ENCODE measurements at regions not wholly inside any gene's neighbourhood (a gene's known extent, or its start where the extent isn't known, plus 50 kb on each side); places are given as distances from the start of the nearest gene placed in this dataset.
A peak's percentile ranks its signal among the peaks of the same experiment; 100 is the strongest.

GRCh38 chr2:43162511-43162776, 64.0 kb downstream of the ZFP36L2 start:
- no peaks in the 10 kb centered on the region for H3K27me3 ChIP-seq (ENCODE audit: control insufficient read depth in 2 of 2, insufficient read depth in 1 of 2, low read length in 1 of 2)
- no peaks in the 10 kb centered on the region for H3K9me3 ChIP-seq (ENCODE audit: control insufficient read depth in 2 of 2, insufficient read depth in 1 of 2, low read length in 1 of 2)
- peaks cover 35 to 72% of the 10 kb centered on the region in 2 donors for H3K4me1 ChIP-seq (ENCODE audit: control insufficient read depth in 2 of 2, insufficient read depth in 2 of 2, low read length in 2 of 2)
- over 99% methylated on average over 4 of the region's 4 CpGs for WGBS
- no peaks in the 10 kb centered on the region for H3K36me3 ChIP-seq (ENCODE audit: control insufficient read depth in 2 of 2, insufficient read depth in 2 of 2, low read length in 1 of 2)
- no peak overlapping the region for H3K27ac ChIP-seq (ENCODE audit: low read depth in 1 of 2, low read length in 1 of 2)
- no peak overlapping the region for H3K4me3 ChIP-seq (ENCODE audit: low read length in 2 of 2)
- DNase-seq (ENCODE audit: low read depth in 6 of 9, low spot score in 9 of 9): no peak

GRCh38 chr2:43161650-43162510, 64.5 kb downstream of the ZFP36L2 start:
- Histone ChIP-seq H3K4me3 (ENCODE audit: low read length in 2 of 2) (no peak overlapping the region), H3K27me3 (ENCODE audit: control insufficient read depth in 2 of 2, insufficient read depth in 1 of 2, low read length in 1 of 2) (no peaks in the 10 kb centered on the region), H3K36me3 (ENCODE audit: control insufficient read depth in 2 of 2, insufficient read depth in 2 of 2, low read length in 1 of 2) (no peaks in the 10 kb centered on the region), H3K4me1 (ENCODE audit: control insufficient read depth in 2 of 2, insufficient read depth in 2 of 2, low read length in 2 of 2) (peaks cover 38 to 76% of the 10 kb centered on the region in 2 donors), H3K9me3 (ENCODE audit: control insufficient read depth in 2 of 2, insufficient read depth in 1 of 2, low read length in 1 of 2) (no peaks in the 10 kb centered on the region), H3K27ac (ENCODE audit: low read depth in 1 of 2, low read length in 1 of 2) (no peak overlapping the region)
- no peak for DNase-seq (ENCODE audit: low read depth in 6 of 9, low spot score in 9 of 9)
- 98% methylated on average over 15 of the region's 15 CpGs for WGBS

- WGBS: 95% methylated on average over 5 of the region's 5 CpGs
- H3K36me3 ChIP-seq (ENCODE audit: control insufficient read depth in 2 of 2, insufficient read depth in 2 of 2, low read length in 1 of 2): no peaks in the 10 kb centered on the region
- DNase-seq (ENCODE audit: low read depth in 6 of 9, low spot score in 9 of 9): no peak
- no peak overlapping the region for H3K4me3 ChIP-seq (ENCODE audit: low read length in 2 of 2)
- H3K27ac ChIP-seq (ENCODE audit: low read depth in 1 of 2, low read length in 1 of 2): no peak overlapping the region
- H3K27me3 ChIP-seq (ENCODE audit: control insufficient read depth in 2 of 2, insufficient read depth in 1 of 2, low read length in 1 of 2): no peaks in the 10 kb centered on the region
- peaks cover 38 to 76% of the 10 kb centered on the region in 2 donors for H3K4me1 ChIP-seq (ENCODE audit: control insufficient read depth in 2 of 2, insufficient read depth in 2 of 2, low read length in 2 of 2)
- H3K9me3 ChIP-seq (ENCODE audit: control insufficient read depth in 2 of 2, insufficient read depth in 1 of 2, low read length in 1 of 2): no peaks in the 10 kb centered on the region
Measured at GRCh38 chr2:43160778-43161177, 65.6 kb downstream of the ZFP36L2 start.

- Histone ChIP-seq H3K9me3 (ENCODE audit: control insufficient read depth in 2 of 2, insufficient read depth in 1 of 2, low read length in 1 of 2) (no peaks in the 10 kb centered on the region), H3K27me3 (ENCODE audit: control insufficient read depth in 2 of 2, insufficient read depth in 1 of 2, low read length in 1 of 2) (no peaks in the 10 kb centered on the region), H3K4me1 (ENCODE audit: control insufficient read depth in 2 of 2, insufficient read depth in 2 of 2, low read length in 2 of 2) (peaks cover 37 to 75% of the 10 kb centered on the region in 2 donors), H3K27ac (ENCODE audit: low read depth in 1 of 2, low read length in 1 of 2) (peak overlapping the region; percentile 95 to 96), H3K4me3 (ENCODE audit: low read length in 2 of 2) (no peak overlapping the region), H3K36me3 (ENCODE audit: control insufficient read depth in 2 of 2, insufficient read depth in 2 of 2, low read length in 1 of 2) (no peaks in the 10 kb centered on the region)
- DNase-seq (ENCODE audit: low read depth in 6 of 9, low spot score in 9 of 9): no peak
- WGBS: 92% methylated on average over 7 of the region's 7 CpGs
Measured at GRCh38 chr2:43159797-43160196, 66.6 kb downstream of the ZFP36L2 start.

- peak overlapping the region; percentile 5 to 31 for H3K4me3 ChIP-seq (ENCODE audit: low read length in 2 of 2)
- peak in 4 of 9 donors; percentile 70 to 89 (median 74) for DNase-seq (ENCODE audit: low read depth in 6 of 9, low spot score in 9 of 9)
- H3K36me3 ChIP-seq (ENCODE audit: control insufficient read depth in 2 of 2, insufficient read depth in 2 of 2, low read length in 1 of 2): no peaks in the 10 kb centered on the region
- 46% methylated on average over 11 of the region's 11 CpGs for WGBS
- H3K27me3 ChIP-seq (ENCODE audit: control insufficient read depth in 2 of 2, insufficient read depth in 1 of 2, low read length in 1 of 2): no peaks in the 10 kb centered on the region
- H3K4me1 ChIP-seq (ENCODE audit: control insufficient read depth in 2 of 2, insufficient read depth in 2 of 2, low read length in 2 of 2): peaks cover 45 to 84% of the 10 kb centered on the region in 2 donors
- peak overlapping the region; percentile 95 to 96 for H3K27ac ChIP-seq (ENCODE audit: low read depth in 1 of 2, low read length in 1 of 2)
- no peaks in the 10 kb centered on the region for H3K9me3 ChIP-seq (ENCODE audit: control insufficient read depth in 2 of 2, insufficient read depth in 1 of 2, low read length in 1 of 2)
Measured at GRCh38 chr2:43158259-43158880, 68.0 kb downstream of the ZFP36L2 start.

- 95% methylated on average over 14 of the region's 14 CpGs for WGBS
- Histone ChIP-seq H3K27me3 (ENCODE audit: control insufficient read depth in 2 of 2, insufficient read depth in 1 of 2, low read length in 1 of 2) (no peaks in the 10 kb centered on the region), H3K36me3 (ENCODE audit: control insufficient read depth in 2 of 2, insufficient read depth in 2 of 2, low read length in 1 of 2) (no peaks in the 10 kb centered on the region), H3K27ac (ENCODE audit: low read depth in 1 of 2, low read length in 1 of 2) (peak overlapping the region; percentile 95 to 96), H3K4me1 (ENCODE audit: control insufficient read depth in 2 of 2, insufficient read depth in 2 of 2, low read length in 2 of 2) (peaks cover 46 to 84% of the 10 kb centered on the region in 2 donors), H3K9me3 (ENCODE audit: control insufficient read depth in 2 of 2, insufficient read depth in 1 of 2, low read length in 1 of 2) (no peaks in the 10 kb centered on the region), H3K4me3 (ENCODE audit: low read length in 2 of 2) (no peak overlapping the region)
- no peak for DNase-seq (ENCODE audit: low read depth in 6 of 9, low spot score in 9 of 9)
Measured at GRCh38 chr2:43157506-43158246, 68.7 kb downstream of the ZFP36L2 start.

- Histone ChIP-seq H3K4me1 (ENCODE audit: control insufficient read depth in 2 of 2, insufficient read depth in 2 of 2, low read length in 2 of 2) (peaks cover 51 to 83% of the 10 kb centered on the region in 2 donors), H3K27me3 (ENCODE audit: control insufficient read depth in 2 of 2, insufficient read depth in 1 of 2, low read length in 1 of 2) (no peaks in the 10 kb centered on the region), H3K36me3 (ENCODE audit: control insufficient read depth in 2 of 2, insufficient read depth in 2 of 2, low read length in 1 of 2) (no peaks in the 10 kb centered on the region), H3K27ac (ENCODE audit: low read depth in 1 of 2, low read length in 1 of 2) (no peak overlapping the region), H3K4me3 (ENCODE audit: low read length in 2 of 2) (no peak overlapping the region), H3K9me3 (ENCODE audit: control insufficient read depth in 2 of 2, insufficient read depth in 1 of 2, low read length in 1 of 2) (no peaks in the 10 kb centered on the region)
- WGBS: 96% methylated on average over 13 of the region's 13 CpGs
- DNase-seq (ENCODE audit: low read depth in 6 of 9, low spot score in 9 of 9): no peak
Measured at GRCh38 chr2:43155851-43156411, 70.5 kb downstream of the ZFP36L2 start.

- Histone ChIP-seq H3K4me1 (ENCODE audit: control insufficient read depth in 2 of 2, insufficient read depth in 2 of 2, low read length in 2 of 2) (peaks cover 60 to 83% of the 10 kb centered on the region in 2 donors), H3K27ac (ENCODE audit: low read depth in 1 of 2, low read length in 1 of 2) (no peak overlapping the region), H3K4me3 (ENCODE audit: low read length in 2 of 2) (no peak overlapping the region), H3K9me3 (ENCODE audit: control insufficient read depth in 2 of 2, insufficient read depth in 1 of 2, low read length in 1 of 2) (no peaks in the 10 kb centered on the region), H3K27me3 (ENCODE audit: control insufficient read depth in 2 of 2, insufficient read depth in 1 of 2, low read length in 1 of 2) (no peaks in the 10 kb centered on the region), H3K36me3 (ENCODE audit: control insufficient read depth in 2 of 2, insufficient read depth in 2 of 2, low read length in 1 of 2) (no peaks in the 10 kb centered on the region)
- DNase-seq (ENCODE audit: low read depth in 6 of 9, low spot score in 9 of 9): no peak
- 70% methylated on average over 5 of the region's 5 CpGs for WGBS
Measured at GRCh38 chr2:43154685-43155084, 71.7 kb downstream of the ZFP36L2 start.

Data from thymus (tissue), 11 donors.